ENCODE measurements at regions not wholly inside any gene's neighbourhood (a gene's known extent, or its start where the extent isn't known, plus 50 kb on each side); places are given as distances from the start of the nearest gene placed in this dataset.
A peak's percentile ranks its signal among the peaks of the same experiment; 100 is the strongest.

DNA sequence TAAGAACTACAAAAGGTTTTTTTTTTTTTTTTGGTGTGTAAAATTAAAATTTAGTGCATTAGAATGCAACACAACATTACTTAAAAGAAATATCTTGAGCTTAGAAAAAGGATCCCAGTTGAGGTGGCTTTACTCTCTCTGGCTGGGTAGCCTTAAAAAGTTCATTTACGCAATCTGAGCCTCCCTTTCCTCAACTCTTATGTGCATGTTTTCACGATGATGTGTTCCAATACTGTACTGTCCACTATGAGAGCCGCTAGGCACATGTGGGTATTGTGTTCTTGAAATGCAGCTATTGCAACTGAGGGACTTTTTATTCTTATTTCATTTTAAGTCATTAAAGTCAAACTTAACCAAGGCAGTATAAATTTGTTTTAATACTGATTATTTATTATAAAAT is 460.9 kb upstream of the SYT1 start:
- H3K36me3 Mint-ChIP-seq (ENCODE audit: low read depth) = no peaks in the 10 kb centered on the region
- no peaks in the 10 kb centered on the region; the same call in 1 of the 2 replicates for H3K27me3 Mint-ChIP-seq (ENCODE audit: insufficient read depth)
- no peak for DNase-seq
- no peaks in the 10 kb centered on the region for H3K9me3 Mint-ChIP-seq
- H3K4me1 Mint-ChIP-seq (ENCODE audit: low read depth) = peaks cover 28% of the 10 kb centered on the region
- TF ChIP-seq, protein P1, sequence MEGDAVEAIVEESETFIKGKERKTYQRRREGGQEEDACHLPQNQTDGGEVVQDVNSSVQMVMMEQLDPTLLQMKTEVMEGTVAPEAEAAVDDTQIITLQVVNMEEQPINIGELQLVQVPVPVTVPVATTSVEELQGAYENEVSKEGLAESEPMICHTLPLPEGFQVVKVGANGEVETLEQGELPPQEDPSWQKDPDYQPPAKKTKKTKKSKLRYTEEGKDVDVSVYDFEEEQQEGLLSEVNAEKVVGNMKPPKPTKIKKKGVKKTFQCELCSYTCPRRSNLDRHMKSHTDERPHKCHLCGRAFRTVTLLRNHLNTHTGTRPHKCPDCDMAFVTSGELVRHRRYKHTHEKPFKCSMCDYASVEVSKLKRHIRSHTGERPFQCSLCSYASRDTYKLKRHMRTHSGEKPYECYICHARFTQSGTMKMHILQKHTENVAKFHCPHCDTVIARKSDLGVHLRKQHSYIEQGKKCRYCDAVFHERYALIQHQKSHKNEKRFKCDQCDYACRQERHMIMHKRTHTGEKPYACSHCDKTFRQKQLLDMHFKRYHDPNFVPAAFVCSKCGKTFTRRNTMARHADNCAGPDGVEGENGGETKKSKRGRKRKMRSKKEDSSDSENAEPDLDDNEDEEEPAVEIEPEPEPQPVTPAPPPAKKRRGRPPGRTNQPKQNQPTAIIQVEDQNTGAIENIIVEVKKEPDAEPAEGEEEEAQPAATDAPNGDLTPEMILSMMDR (IDR thresholded peaks at IDR 0.05) = no peak
- no peak overlapping the region for H3K27ac Mint-ChIP-seq
- H3K4me3 Mint-ChIP-seq = no peak overlapping the region

DNA sequence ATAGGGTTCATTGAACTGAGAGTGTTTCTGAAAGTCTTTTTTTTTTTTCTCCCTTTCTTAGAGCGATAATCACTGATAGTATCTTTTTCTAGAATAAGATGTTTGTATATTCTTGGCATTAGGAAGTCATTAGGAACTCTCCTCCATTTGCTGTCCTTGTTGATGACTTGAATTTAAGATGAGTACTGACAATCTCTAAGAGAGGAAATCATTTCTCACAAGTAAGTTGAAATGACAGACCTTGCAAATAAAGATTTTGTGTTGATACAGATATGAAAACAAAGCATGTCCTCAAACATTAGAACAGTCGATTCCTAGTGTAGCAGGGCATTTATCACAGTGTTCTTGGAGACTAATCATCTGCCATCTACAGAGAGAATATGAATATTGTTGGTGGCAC is 458.4 kb upstream of the SYT1 start:
- no peaks in the 10 kb centered on the region for H3K27me3 Mint-ChIP-seq (ENCODE audit: insufficient read depth)
- peaks cover 28% of the 10 kb centered on the region for H3K4me1 Mint-ChIP-seq (ENCODE audit: low read depth)
- H3K36me3 Mint-ChIP-seq (ENCODE audit: low read depth) = no peaks in the 10 kb centered on the region
- H3K27ac Mint-ChIP-seq = no peak overlapping the region
- TF ChIP-seq, protein P1 (IDR thresholded peaks at IDR 0.05) = no peak
- DNase-seq = no peak
- no peaks in the 10 kb centered on the region for H3K9me3 Mint-ChIP-seq
- H3K4me3 Mint-ChIP-seq = peak overlapping the region; percentile 77; the same call in 1 of the 2 replicates

GRCh38 chr12:78406828-78407227 is 457.7 kb upstream of the SYT1 start:
- H3K27ac Mint-ChIP-seq = no peak overlapping the region; the same call in 1 of the 2 replicates
- no peaks in the 10 kb centered on the region for H3K9me3 Mint-ChIP-seq
- peak overlapping the region; percentile 77; the same call in 1 of the 2 replicates for H3K4me3 Mint-ChIP-seq
- H3K4me1 Mint-ChIP-seq (ENCODE audit: low read depth) = peaks cover 28% of the 10 kb centered on the region
- no peaks in the 10 kb centered on the region for H3K27me3 Mint-ChIP-seq (ENCODE audit: insufficient read depth)
- TF ChIP-seq, protein P1 (IDR thresholded peaks at IDR 0.05) = no peak
- H3K36me3 Mint-ChIP-seq (ENCODE audit: low read depth) = no peaks in the 10 kb centered on the region
- no peak for DNase-seq

DNA sequence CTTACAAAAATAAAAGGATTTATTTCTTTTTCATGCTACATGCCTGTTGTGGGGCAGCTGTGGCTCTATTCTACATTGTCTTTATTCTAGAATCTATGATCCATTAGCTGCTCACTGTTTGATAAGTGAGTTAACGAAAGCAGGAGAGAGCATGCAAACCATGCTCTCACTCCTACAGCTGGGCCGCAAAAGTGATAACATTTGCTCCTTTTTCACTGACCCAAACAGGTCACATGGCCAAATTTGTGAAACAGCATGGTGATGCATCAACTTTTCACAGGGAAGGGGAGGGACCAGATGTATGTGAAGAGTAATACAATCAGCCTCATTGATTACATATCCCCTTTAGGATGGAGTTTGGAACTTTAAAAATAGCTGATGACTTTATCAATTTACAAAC is 456.9 kb upstream of the SYT1 start:
- no peak overlapping the region for H3K4me3 Mint-ChIP-seq
- H3K27ac Mint-ChIP-seq = no peak overlapping the region
- H3K9me3 Mint-ChIP-seq = no peaks in the 10 kb centered on the region
- TF ChIP-seq, protein P1 (IDR thresholded peaks at IDR 0.05) = no peak
- no peak for DNase-seq
- H3K36me3 Mint-ChIP-seq (ENCODE audit: low read depth) = no peaks in the 10 kb centered on the region
- peaks cover 25% of the 10 kb centered on the region for H3K4me1 Mint-ChIP-seq (ENCODE audit: low read depth)
- H3K27me3 Mint-ChIP-seq (ENCODE audit: insufficient read depth) = no peaks in the 10 kb centered on the region

DNA sequence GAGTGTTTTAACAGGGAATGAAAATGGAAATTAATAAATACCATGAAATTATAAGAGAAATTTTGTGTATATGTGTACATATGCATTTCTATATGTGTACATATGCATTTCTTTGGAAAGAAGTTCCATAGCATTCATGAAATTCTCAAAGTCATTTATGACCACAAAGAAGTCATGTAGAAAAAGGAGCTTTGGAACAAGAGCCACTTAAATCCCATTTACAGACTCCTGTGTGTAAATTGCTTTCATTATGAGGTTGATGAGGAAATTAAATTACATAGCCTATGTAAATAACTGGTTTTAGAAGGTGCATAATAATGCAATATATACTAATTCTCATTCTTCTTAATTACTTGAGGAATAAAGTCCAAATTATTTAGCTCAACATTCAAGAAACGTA is 450.5 kb upstream of the SYT1 start:
- no peak overlapping the region for H3K27ac Mint-ChIP-seq
- H3K27me3 Mint-ChIP-seq (ENCODE audit: insufficient read depth) = peaks cover 2% of the 10 kb centered on the region; the same call in 1 of the 2 replicates
- no peak overlapping the region for H3K4me3 Mint-ChIP-seq
- H3K4me1 Mint-ChIP-seq (ENCODE audit: low read depth) = no peaks in the 10 kb centered on the region
- no peaks in the 10 kb centered on the region for H3K36me3 Mint-ChIP-seq (ENCODE audit: low read depth)
- no peaks in the 10 kb centered on the region for H3K9me3 Mint-ChIP-seq
- TF ChIP-seq, protein P1 (IDR thresholded peaks at IDR 0.05) = no peak
- DNase-seq = no peak

- TF ChIP-seq, protein P1 (IDR thresholded peaks at IDR 0.05) = no peak
- H3K27me3 Mint-ChIP-seq (ENCODE audit: insufficient read depth) = peaks cover 2% of the 10 kb centered on the region; the same call in 1 of the 2 replicates
- H3K4me3 Mint-ChIP-seq = no peak overlapping the region
- no peaks in the 10 kb centered on the region; the same call in 1 of the 2 replicates for H3K4me1 Mint-ChIP-seq (ENCODE audit: low read depth)
- no peaks in the 10 kb centered on the region for H3K9me3 Mint-ChIP-seq
- H3K36me3 Mint-ChIP-seq (ENCODE audit: low read depth) = no peaks in the 10 kb centered on the region
- DNase-seq = no peak
- H3K27ac Mint-ChIP-seq = no peak overlapping the region
These were observed 445.7 kb upstream of the SYT1 start for GRCh38 chr12:78418919-78419318.

Measured in HFFc6 (cell line).